GM21360 (cell line): ENCODE measurements at regions not wholly inside any gene's neighbourhood (a gene's known extent, or its start where the extent isn't known, plus 50 kb on each side); places are given as distances from the start of the nearest gene placed in this dataset.

Experiments
- ATAC-seq: cut with Tn5 transposase; IDR thresholded peaks from one replicate; pipeline ENCODE4 v1.9.1; 2021; ENCODE audit warnings: mild to moderate bottlenecking, moderate library complexity; ENCODE audit not compliant: unreplicated experiment

GRCh38 chr6:22621701-22622100, 52.3 kb downstream of the HDGFL1 start:
- ATAC-seq = no peak

DNA sequence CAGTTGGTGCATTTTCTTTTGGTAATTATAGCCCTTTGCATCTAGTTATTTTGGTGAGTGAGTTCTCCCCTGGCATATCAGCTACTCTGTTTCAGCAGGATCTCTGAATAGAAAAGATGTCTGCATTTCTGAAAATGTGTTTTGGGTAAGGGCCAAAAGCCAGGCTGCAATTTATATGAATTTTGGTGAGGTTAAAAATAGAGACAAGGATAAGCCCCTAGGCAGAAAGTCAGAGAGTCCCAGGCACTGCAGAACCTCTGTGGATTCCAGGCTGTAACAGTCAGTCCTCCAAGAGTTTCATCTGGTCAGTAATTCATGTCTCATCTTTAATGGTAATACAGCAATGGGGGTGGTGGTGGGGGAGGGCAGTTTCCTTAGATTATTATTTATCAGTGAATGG, 53.0 kb downstream of the HDGFL1 start:
- ATAC-seq = no peak

GRCh38 chr6:22622813-22623212, 53.4 kb downstream of the HDGFL1 start:
- ATAC-seq = no peak

DNA sequence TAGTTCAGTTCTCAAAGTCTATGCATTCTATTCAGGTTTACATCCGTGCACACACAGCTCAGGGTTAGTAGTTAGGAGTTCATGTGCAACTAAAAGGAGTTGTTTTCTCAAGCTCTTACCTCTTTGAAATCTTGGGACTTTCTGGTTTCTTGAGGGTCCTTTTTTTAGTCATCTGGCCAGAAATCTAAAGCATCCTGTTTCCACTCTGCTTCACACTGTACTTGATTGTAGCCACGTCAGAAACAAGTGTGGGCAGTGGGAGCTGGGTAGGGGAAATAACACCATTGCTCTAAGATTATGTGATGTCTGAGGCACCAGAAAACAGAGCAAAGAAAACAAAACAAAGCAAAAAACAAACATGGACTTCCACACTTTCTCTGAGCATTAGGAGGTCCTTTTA, 58.3 kb downstream of the HDGFL1 start:
- no peak for ATAC-seq

DNA sequence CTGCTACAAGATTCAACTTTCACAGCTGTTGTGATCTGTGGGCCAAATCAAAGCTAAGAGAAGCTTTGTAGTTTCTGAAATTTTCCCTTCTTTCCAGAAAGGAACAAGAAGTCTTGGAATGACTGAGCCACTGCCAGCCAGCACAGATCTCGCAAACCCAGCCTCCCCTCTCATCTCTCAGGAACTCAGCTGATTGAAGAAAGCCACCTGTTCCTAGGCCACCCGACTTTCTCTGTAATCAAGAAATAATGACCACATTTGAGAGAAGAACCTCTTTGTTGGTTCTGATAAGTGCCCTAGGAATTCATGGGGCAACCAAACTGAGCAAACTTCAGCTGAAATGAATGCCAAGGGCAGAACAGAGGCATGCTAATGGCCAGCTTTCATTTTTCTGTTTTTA, 61.7 kb downstream of the HDGFL1 start:
- no peak for ATAC-seq

DNA sequence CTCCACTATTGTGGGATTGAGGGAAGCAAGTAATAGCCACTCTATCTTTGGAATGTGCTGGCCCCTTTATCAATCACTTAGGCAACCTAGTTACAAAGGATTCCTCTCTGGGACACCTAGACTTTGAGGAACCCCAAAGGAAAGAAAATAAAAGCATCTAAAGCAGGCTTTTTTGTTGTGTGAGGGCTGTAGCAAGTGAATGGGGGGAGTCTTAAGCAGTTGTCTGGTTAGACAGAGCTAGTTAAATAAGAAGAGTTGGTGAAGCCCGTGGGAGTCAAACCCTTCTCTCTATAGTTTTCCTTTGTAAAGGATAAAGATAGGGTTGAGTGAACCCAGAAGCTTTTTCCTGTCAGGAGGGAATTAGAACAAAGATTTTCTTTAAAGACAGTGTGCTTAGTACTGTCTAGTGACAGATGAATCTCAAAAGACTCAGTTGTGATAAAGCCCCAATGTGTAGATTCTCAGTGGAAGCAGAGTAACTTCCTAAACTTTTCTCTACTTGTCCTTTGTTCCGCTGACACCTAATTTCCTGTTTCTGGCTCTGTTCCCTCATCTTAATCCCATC, 63.3 kb downstream of the HDGFL1 start:
- ATAC-seq = no peak

DNA sequence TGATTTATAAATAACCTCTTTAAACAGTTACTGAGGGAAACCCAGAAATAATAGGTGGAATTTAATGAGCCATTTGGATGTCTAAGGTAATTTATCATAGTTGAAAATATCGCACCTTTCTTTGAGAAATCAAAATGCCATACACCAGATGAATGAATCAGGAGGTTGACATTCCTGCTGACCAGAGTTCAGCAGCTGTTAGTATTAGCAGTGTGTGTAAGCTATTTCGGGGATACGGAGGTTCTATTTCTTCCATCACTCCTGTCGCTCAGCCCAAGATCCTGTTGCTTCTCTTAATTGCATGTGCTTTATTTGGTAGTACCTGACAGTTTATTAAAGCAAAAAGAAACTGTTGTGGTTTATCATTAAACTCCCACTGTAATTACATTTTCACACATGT, 67.1 kb downstream of the HDGFL1 start:
- no peak for ATAC-seq

GRCh38 chr6:22637782-22638181, 68.4 kb downstream of the HDGFL1 start:
- ATAC-seq = no peak

DNA sequence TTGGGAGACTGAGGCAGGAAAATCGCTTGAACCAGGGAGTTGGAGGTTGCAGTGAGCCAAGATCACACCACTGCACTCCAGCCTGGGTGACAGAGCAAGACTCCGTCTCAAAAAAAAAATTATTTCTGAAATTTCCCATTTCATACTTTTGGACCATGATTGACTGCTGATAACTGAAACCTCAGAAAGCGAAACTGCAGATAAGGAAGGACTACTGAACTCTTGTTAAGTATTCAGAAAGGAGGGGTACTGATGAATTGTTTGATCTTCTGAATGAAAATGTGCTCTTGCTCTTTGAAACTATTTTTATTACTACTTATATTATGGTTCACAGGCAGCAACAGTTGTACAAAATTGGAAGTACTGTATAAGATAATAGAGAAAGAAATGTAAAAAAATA, 69.0 kb downstream of the HDGFL1 start:
- ATAC-seq = no peak

- no peak for ATAC-seq
These were observed 72.9 kb downstream of the HDGFL1 start for GRCh38 chr6:22642254-22642653.

- no peak for ATAC-seq
These were observed 74.4 kb downstream of the HDGFL1 start for GRCh38 chr6:22643780-22644179.

- no peak for ATAC-seq
These were observed 78.4 kb downstream of the HDGFL1 start for GRCh38 chr6:22647719-22648118.

DNA sequence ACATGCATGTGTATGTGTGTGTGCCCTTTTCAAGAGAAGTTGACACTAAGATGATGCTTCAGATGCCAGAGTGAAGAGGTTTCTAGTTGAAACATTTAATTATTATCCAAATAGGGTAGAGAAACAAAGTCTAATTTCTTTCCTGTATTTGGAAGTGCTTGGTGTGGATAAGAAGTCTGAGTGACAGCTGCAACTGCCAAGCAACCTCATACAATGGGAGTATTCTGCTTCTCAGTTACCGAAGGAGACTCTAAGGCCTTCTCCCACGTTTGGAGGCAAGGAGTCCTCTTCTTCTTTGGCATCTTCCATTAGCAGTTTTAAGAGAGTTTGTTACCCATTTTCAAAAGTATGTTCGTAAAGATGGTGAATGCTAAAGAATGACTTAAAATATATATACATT, 82.4 kb downstream of the HDGFL1 start:
- no peak for ATAC-seq

DNA sequence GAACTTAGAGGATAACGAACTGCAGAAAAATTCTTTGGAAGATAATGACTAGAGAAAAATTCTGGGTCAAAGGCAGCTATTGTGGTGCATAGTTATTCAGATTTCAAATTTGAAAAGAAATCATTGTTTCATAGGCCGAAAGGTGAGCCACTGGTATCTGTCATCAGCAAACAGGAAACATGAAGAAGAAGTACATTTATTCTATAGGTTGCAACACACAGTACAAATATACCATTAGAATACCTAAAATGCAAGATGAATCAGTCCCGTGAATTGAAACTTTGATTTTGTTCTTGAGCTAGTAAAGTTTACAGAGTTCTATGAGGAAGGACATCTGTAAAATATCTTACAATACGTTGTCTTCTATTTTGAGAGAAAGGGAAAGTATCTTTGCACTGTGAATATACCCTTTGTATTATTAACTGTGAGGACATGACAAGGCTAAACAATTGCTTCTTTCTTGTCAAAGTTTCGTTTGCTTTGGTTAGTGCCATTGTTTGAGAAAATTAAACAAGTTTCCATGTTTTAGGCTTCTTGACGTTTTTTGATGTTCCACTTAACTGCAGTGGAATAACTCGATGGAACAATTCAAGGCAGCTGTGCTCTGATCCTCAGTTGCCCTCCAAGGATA, 84.7 kb downstream of the HDGFL1 start:
- no peak for ATAC-seq

DNA sequence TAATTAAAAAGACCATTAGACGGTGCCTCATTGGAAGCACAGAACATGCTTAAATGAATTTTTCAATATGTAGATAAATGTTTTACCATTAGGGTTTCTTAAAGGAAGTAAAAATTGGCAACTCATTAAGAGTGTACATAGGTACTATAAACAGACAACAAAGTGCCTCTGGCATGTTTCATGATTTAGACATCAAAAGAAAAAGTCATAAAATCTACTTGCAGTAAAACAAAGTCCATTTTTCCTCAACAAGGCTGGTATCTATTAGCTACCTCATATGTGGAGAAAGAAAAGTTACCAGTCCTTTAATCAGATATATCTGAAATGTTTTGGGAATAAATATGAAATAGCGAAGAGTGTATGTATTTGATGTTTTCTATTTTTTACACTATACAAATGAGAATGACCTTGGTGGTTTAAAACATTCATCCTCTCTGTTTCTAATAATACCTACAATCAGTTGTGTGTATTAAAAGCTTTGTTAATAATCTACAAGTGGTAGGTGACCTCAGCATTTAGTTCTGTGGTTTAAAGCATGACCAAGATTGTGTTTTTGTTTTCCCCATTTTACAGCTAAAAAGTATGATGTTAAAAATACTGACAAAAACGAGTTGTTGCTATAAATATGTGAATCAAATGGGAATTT, 87.5 kb downstream of the HDGFL1 start:
- ATAC-seq = no peak

DNA sequence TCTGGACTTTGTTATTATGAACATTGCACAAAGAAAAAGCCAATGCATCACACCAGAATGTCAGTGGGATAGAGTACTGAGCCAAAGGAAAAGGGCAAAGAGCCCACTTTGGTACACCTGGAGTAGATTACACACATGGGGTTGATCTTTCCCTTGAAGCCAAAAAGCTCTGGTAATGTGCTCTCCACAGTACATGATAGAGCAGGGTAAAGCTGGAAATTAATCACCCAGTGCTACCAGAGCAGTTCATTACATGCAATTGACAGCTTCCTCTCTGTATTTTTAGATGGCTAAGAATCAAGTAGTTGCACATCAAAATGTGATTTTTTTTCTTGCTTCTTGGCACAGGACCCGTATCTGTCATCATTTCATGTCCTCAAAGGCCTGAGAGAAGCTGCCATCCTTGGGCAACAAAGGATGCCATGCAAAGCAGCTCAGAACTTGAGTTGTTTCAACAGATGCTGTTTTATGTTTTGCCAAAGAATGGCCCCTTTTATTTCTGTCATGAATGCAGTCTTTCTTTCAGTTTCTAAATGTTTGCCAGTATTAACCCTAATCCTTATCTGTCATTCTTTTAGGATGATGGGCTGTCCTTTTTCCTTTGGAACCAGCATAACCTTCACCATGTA, 88.1 kb downstream of the HDGFL1 start:
- no peak for ATAC-seq

GRCh38 chr6:22658183-22658582, 88.8 kb downstream of the HDGFL1 start:
- no peak for ATAC-seq

DNA sequence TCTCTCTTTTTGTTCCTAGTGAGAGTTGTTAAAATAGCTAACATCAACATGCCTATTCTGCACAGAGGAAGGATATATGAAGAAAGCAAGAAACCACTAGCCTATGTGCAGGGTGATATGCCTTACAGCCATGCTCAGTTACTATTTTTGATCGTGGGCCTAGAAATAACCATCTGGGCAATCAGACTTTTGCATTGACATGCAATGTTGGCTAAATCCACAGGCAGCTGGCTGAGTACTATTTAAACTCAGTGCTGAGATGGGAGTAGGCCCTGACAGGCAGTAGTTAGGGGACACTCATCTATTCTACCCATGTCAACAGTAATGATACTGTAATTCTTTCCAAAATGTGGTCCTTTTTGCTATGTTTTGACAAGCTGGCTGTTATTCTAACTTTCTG, 89.6 kb downstream of the HDGFL1 start:
- no peak for ATAC-seq

DNA sequence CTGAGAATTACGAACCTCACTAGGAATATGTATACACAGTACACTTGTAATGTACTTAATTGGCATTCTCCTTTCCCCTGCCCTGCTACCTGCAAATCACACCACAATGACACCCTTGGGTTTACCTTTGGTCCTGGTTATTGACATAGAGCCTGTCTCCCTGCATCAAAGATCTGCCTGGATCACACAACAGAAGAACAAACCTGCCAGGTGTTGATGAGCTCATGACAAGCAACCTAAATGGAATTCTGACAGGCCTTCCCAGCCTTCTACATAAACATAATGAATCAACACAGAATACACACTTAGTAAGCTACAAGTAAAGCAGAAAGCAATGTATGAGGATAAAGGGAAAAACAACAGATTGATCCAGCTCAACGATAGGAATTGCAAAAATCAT, 95.6 kb downstream of the HDGFL1 start:
- no peak for ATAC-seq

GRCh38 chr6:22666021-22666420, 96.7 kb downstream of the HDGFL1 start:
- no peak for ATAC-seq

- no peak for ATAC-seq
These were observed 97.2 kb downstream of the HDGFL1 start for GRCh38 chr6:22666586-22666985.

DNA sequence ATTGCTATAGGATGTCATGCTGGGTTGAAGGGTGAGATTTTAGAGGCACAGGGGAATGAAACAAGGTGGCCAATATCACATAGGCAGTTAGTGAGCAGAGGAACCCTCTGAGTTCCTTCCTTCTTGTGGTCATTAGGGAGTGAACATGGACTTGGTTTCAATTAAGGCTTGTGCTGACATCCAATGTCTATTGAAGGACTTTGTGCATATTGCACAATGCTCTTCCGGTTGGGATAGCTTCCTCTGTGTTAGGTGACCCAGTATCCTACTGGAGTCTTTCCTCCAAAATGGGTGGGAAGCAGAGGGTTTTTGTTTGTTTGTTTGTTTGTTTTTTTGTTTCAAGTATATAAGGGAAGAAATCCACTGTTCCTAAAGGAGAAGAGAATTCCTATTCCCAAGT, 98.5 kb downstream of the HDGFL1 start:
- ATAC-seq = no peak
